Osteocyte (in vitro differentiated cells): ENCODE measurements at regions not wholly inside any gene's neighbourhood (a gene's known extent, or its start where the extent isn't known, plus 50 kb on each side); places are given as distances from the start of the nearest gene placed in this dataset.

ENCODE experiments used
- DNase-seq: peaks from one replicate; pipeline ENCODE4 v3.0.0; 2021; ENCODE audit warnings: mixed read lengths; ENCODE audit not compliant: unreplicated experiment; ENCODE audit errors: extremely low spot score
- H3K27ac Mint-ChIP-seq: one replicate; pipeline ENCODE4 v1.8.0; 2021; ENCODE audit warnings: mild to moderate bottlenecking, mixed read lengths; ENCODE audit not compliant: unreplicated experiment
- H3K27me3 Mint-ChIP-seq: one replicate; pipeline ENCODE4 v1.8.0; 2021; ENCODE audit warnings: mixed read lengths; ENCODE audit not compliant: unreplicated experiment
- H3K36me3 Mint-ChIP-seq: one replicate; pipeline ENCODE4 v1.8.0; 2021; ENCODE audit warnings: mixed read lengths; ENCODE audit not compliant: unreplicated experiment
- H3K4me1 Mint-ChIP-seq: one replicate; pipeline ENCODE4 v1.8.0; 2021; ENCODE audit warnings: mixed read lengths; ENCODE audit not compliant: unreplicated experiment
- H3K4me3 Mint-ChIP-seq: one replicate; pipeline ENCODE4 v1.8.0; 2021; ENCODE audit warnings: mild to moderate bottlenecking, moderate library complexity, mixed read lengths; ENCODE audit not compliant: unreplicated experiment
- H3K9me3 Mint-ChIP-seq: one replicate; pipeline ENCODE4 v1.8.0; 2021; ENCODE audit warnings: mixed read lengths; ENCODE audit not compliant: unreplicated experiment
- CTCF ChIP-seq: fragments of 200-600 bp; sonication (generic); IDR thresholded peaks from 2 replicates; pipeline ENCODE4 v1.5.0; 2021; ENCODE audit warnings: antibody characterized with exemption, mild to moderate bottlenecking, moderate library complexity

- Mint-ChIP-seq H3K27ac (no peak overlapping the region), H3K9me3 (no peaks in the 10 kb centered on the region), H3K4me1 (peaks cover 6% of the 10 kb centered on the region), H3K27me3 (no peaks in the 10 kb centered on the region), H3K4me3 (no peak overlapping the region), H3K36me3 (no peaks in the 10 kb centered on the region)
- DNase-seq = no peak
- TF ChIP-seq CTCF = no peak
These were observed 820.8 kb downstream of the BRINP3 start for GRCh38 chr1:189656628-189657530.

- peaks cover 4% of the 10 kb centered on the region for H3K9me3 Mint-ChIP-seq
- TF ChIP-seq CTCF = no peak
- DNase-seq = no peak
- H3K4me3 Mint-ChIP-seq = no peak overlapping the region
- H3K27ac Mint-ChIP-seq = no peak overlapping the region
- H3K4me1 Mint-ChIP-seq = peaks cover 6% of the 10 kb centered on the region
- no peaks in the 10 kb centered on the region for H3K27me3 Mint-ChIP-seq
- H3K36me3 Mint-ChIP-seq = no peaks in the 10 kb centered on the region
These were observed 819.9 kb downstream of the BRINP3 start for GRCh38 chr1:189657715-189658114.

- H3K9me3 Mint-ChIP-seq = peaks cover 4% of the 10 kb centered on the region
- H3K27me3 Mint-ChIP-seq = no peaks in the 10 kb centered on the region
- peaks cover 6% of the 10 kb centered on the region for H3K4me1 Mint-ChIP-seq
- H3K36me3 Mint-ChIP-seq = no peaks in the 10 kb centered on the region
- H3K27ac Mint-ChIP-seq = no peak overlapping the region
- no peak overlapping the region for H3K4me3 Mint-ChIP-seq
- TF ChIP-seq CTCF = no peak
- DNase-seq = no peak
These were observed 819.3 kb downstream of the BRINP3 start for GRCh38 chr1:189658381-189658780.

GRCh38 chr1:189659731-189660130 is 817.9 kb downstream of the BRINP3 start:
- no peaks in the 10 kb centered on the region for H3K36me3 Mint-ChIP-seq
- H3K27ac Mint-ChIP-seq = no peak overlapping the region
- no peak for TF ChIP-seq CTCF
- peaks cover 6% of the 10 kb centered on the region for H3K4me1 Mint-ChIP-seq
- peaks cover 4% of the 10 kb centered on the region for H3K9me3 Mint-ChIP-seq
- no peaks in the 10 kb centered on the region for H3K27me3 Mint-ChIP-seq
- no peak for DNase-seq
- no peak overlapping the region for H3K4me3 Mint-ChIP-seq

GRCh38 chr1:189662190-189662589 is 815.5 kb downstream of the BRINP3 start:
- peaks cover under 1% of the 10 kb centered on the region for H3K4me1 Mint-ChIP-seq
- H3K36me3 Mint-ChIP-seq = no peaks in the 10 kb centered on the region
- no peaks in the 10 kb centered on the region for H3K27me3 Mint-ChIP-seq
- TF ChIP-seq CTCF = no peak
- no peak for DNase-seq
- H3K9me3 Mint-ChIP-seq = peaks cover 4% of the 10 kb centered on the region
- H3K27ac Mint-ChIP-seq = no peak overlapping the region
- no peak overlapping the region for H3K4me3 Mint-ChIP-seq
